H1 (cell line): ENCODE measurements at regions not wholly inside any gene's neighbourhood (a gene's known extent, or its start where the extent isn't known, plus 50 kb on each side); places are given as distances from the start of the nearest gene placed in this dataset.

Experiments used
- CTCF ChIA-PET: fragments of 300-600 bp; sonication (Branson Sonifier 250); formaldehyde crosslinking; loops from one replicate; lab custom pipeline; 2021; ENCODE audit not compliant: partially characterized antibody; lab: Charles Lee
- POLR2A ChIA-PET: fragments of 300-600 bp; sonication (Branson Sonifier 250); formaldehyde crosslinking; loops from one replicate; lab custom pipeline; 2021; ENCODE audit warnings: inconsistent platforms; ENCODE audit not compliant: partially characterized antibody; lab: Charles Lee
- DNase-seq, 2 experiments: peaks; one replicate each; pipeline versions ENCODE4 v3.0.0 to v3.0.0-alpha.2; 2010 to 2022; ENCODE audit warnings: low spot score in 2 of 2, low read depth in 1 of 2, mixed read lengths in 1 of 2
- FAIRE-seq: peaks from 2 replicates; lab custom pipeline; 2011; peaks lifted over from hg19 to GRCh38; lab: Jason Lieb, UNC
- H2AFZ ChIP-seq: 2 replicates; pipeline ENCODE4 v1.8.1; 2012; ENCODE audit warnings: low read length, inconsistent platforms
- H2AK5ac ChIP-seq: 2 replicates; pipeline ENCODE4 v1.6.1; 2013; ENCODE audit warnings: low read depth, low read length
- H2BK120ac ChIP-seq: replicated peaks from 2 replicates; pipeline ENCODE3; 2013; ENCODE audit warnings: low read depth, low read length, inconsistent platforms
- H2BK12ac ChIP-seq: 2 replicates; pipeline ENCODE4 v1.6.1; 2013; ENCODE audit warnings: low read depth, low read length
- H2BK15ac ChIP-seq: 2 replicates; pipeline ENCODE4 v1.6.1; 2013; ENCODE audit warnings: low read length
- H2BK20ac ChIP-seq: 2 replicates; pipeline ENCODE4 v1.6.1; 2013; ENCODE audit warnings: low read length
- H2BK5ac ChIP-seq: 2 replicates; pipeline ENCODE4 v1.6.1; 2013; ENCODE audit warnings: low read depth, low read length
- H3K14ac ChIP-seq: 2 replicates; pipeline ENCODE4 v1.6.1; 2013; ENCODE audit warnings: inconsistent platforms; ENCODE audit not compliant: insufficient read length
- H3K18ac ChIP-seq: 2 replicates; pipeline ENCODE4 v1.6.1; 2013; ENCODE audit warnings: low read length; ENCODE audit errors: extremely low read depth
- H3K23ac ChIP-seq: 2 replicates; pipeline ENCODE4 v1.6.1; 2013; ENCODE audit warnings: inconsistent platforms; ENCODE audit not compliant: insufficient read length
- H3K23me2 ChIP-seq: 2 replicates; pipeline ENCODE4 v1.6.1; 2013; ENCODE audit warnings: low read depth, low read length
- H3K27ac ChIP-seq: 2 replicates; pipeline ENCODE4 v1.6.1; 2011; ENCODE audit warnings: low read depth, low read length, inconsistent platforms
- H3K27me3 ChIP-seq, 4 experiments: replicated peaks in 1 of 4; 1 replicate in 1 of 4; 2 replicates in 3 of 4; pipeline versions ENCODE4 v1.6.1 to v1.8.1; 2011 to 2013; ENCODE audit warnings: low read length in 3 of 4, mild to moderate bottlenecking in 3 of 4, inconsistent platforms in 2 of 4, mixed read lengths in 2 of 4, moderate library complexity in 1 of 4; ENCODE audit not compliant: control insufficient read depth in 3 of 4, insufficient read depth in 3 of 4; ENCODE audit errors: extremely low read depth in 1 of 4
- H3K36me3 ChIP-seq, 4 experiments: 2 replicates each; pipeline versions ENCODE4 v1.6.1 to v1.8.1; 2011 to 2013; ENCODE audit warnings: mild to moderate bottlenecking in 4 of 4, low read length in 3 of 4, moderate library complexity in 2 of 4, control low read depth in 1 of 4, inconsistent platforms in 1 of 4; ENCODE audit not compliant: insufficient read depth in 4 of 4, control insufficient read depth in 2 of 4
- H3K4ac ChIP-seq: replicated peaks from 2 replicates; pipeline ENCODE3; 2013; ENCODE audit warnings: low read length, low read depth, mixed read lengths, inconsistent platforms; ENCODE audit not compliant: insufficient read length
- H3K4me1 ChIP-seq, 4 experiments: replicated peaks in 1 of 4; 1 replicate in 1 of 4; 2 replicates in 3 of 4; pipeline versions ENCODE4 v1.6.1 to v1.8.1; 2011 to 2013; ENCODE audit warnings: low read length in 3 of 4, inconsistent platforms in 2 of 4, mixed read lengths in 1 of 4; ENCODE audit not compliant: insufficient read depth in 4 of 4, control insufficient read depth in 3 of 4
- H3K4me2 ChIP-seq, 2 experiments: 2 replicates each; pipeline versions ENCODE4 v1.6.1 to v1.8.1; 2011 to 2013; ENCODE audit warnings: low read depth in 2 of 2, low read length in 2 of 2, control low read depth in 1 of 2, inconsistent platforms in 1 of 2, mild to moderate bottlenecking in 1 of 2; ENCODE audit not compliant: insufficient read depth in 1 of 2
- H3K4me3 ChIP-seq, 4 experiments: fragments of 200-600, 300-600 bp in 1 of 4; sonication (generic), shearing (Covaris generic), sonication (Bioruptor Twin) in 1 of 4; 2 replicates each; pipeline versions ENCODE4 v1.5.1 to v1.8.1; 2011 to 2016; ENCODE audit warnings: low read length in 4 of 4, low read depth in 3 of 4, control low read depth in 2 of 4, inconsistent platforms in 2 of 4, mild to moderate bottlenecking in 2 of 4, mixed read lengths in 1 of 4, moderate library complexity in 1 of 4; ENCODE audit not compliant: insufficient read depth in 2 of 4; ENCODE audit errors: extremely low read depth in 1 of 4
- H3K56ac ChIP-seq: replicated peaks from 2 replicates; pipeline ENCODE3; 2013; ENCODE audit warnings: low read depth, mild to moderate bottlenecking, mixed read lengths, low read length, inconsistent platforms; ENCODE audit not compliant: insufficient read length
- H3K79me1 ChIP-seq: 2 replicates; pipeline ENCODE4 v1.6.1; 2013; ENCODE audit warnings: low read depth, low read length, control low read depth
- H3K79me2 ChIP-seq, 2 experiments: 2 replicates each; pipeline versions ENCODE4 v1.6.1 to v1.8.1; 2012 to 2013; ENCODE audit warnings: low read length in 2 of 2, mild to moderate bottlenecking in 2 of 2, inconsistent platforms in 1 of 2; ENCODE audit not compliant: insufficient read depth in 2 of 2, control insufficient read depth in 1 of 2
- H3K9ac ChIP-seq, 4 experiments: replicated peaks in 1 of 4; 1 replicate in 1 of 4; 2 replicates in 3 of 4; pipeline versions ENCODE4 v1.6.1 to v1.8.1; 2011 to 2013; ENCODE audit warnings: low read depth in 3 of 4, low read length in 3 of 4, control low read depth in 2 of 4, mild to moderate bottlenecking in 2 of 4, moderate library complexity in 2 of 4, inconsistent platforms in 1 of 4; ENCODE audit errors: extremely low read depth in 1 of 4
- H3K9me3 ChIP-seq, 2 experiments: 2 replicates each; pipeline versions ENCODE4 v1.6.1 to v1.8.1; 2012 to 2013; ENCODE audit warnings: mild to moderate bottlenecking in 2 of 2, moderate library complexity in 2 of 2, control low read depth in 1 of 2, inconsistent platforms in 1 of 2, low read depth in 1 of 2, low read length in 1 of 2, mixed read lengths in 1 of 2; ENCODE audit not compliant: insufficient read depth in 2 of 2
- H4K20me1 ChIP-seq, 2 experiments: replicated peaks in 1 of 2; 2 replicates each; pipeline versions ENCODE3 to v1.8.1; 2011 to 2013; ENCODE audit warnings: inconsistent platforms in 2 of 2, low read length in 2 of 2, mild to moderate bottlenecking in 1 of 2; ENCODE audit not compliant: insufficient read depth in 2 of 2, control insufficient read depth in 1 of 2
- H4K5ac ChIP-seq: 2 replicates; pipeline ENCODE4 v1.6.1; 2013; ENCODE audit warnings: low read length, low read depth, mixed read lengths, inconsistent platforms; ENCODE audit not compliant: insufficient read length
- H4K8ac ChIP-seq: 2 replicates; pipeline ENCODE4 v1.8.0; 2013; ENCODE audit warnings: mild to moderate bottlenecking, moderate library complexity, low read length, inconsistent platforms; ENCODE audit not compliant: insufficient read depth; ENCODE audit errors: extremely low read depth
- H4K91ac ChIP-seq: replicated peaks from 2 replicates; pipeline ENCODE3; 2013; ENCODE audit warnings: low read length, mixed read lengths, inconsistent platforms; ENCODE audit not compliant: insufficient read length
- BACH1 ChIP-seq: IDR thresholded peaks from 2 replicates; pipeline ENCODE4 v1.6.1; 2012; ENCODE audit warnings: low read length, improper control_type of control experiment
- CBX8 ChIP-seq: fragments of 300-800, 300-1000 bp; sonication (generic); IDR thresholded peaks from 2 replicates; pipeline ENCODE4 v1.7.1; 2016; ENCODE audit warnings: low read depth, low read length, borderline replicate concordance
- CTBP2 ChIP-seq: IDR thresholded peaks from 2 replicates; pipeline ENCODE4 v1.7.0; 2011; ENCODE audit warnings: borderline replicate concordance, mild to moderate bottlenecking, moderate library complexity, mixed read lengths, low read length; ENCODE audit not compliant: insufficient read depth, insufficient read length
- EGR1 ChIP-seq: IDR thresholded peaks from 2 replicates; pipeline ENCODE4 v1.6.1; 2011; ENCODE audit warnings: low read depth, low read length, borderline replicate concordance
- EP300 ChIP-seq, 2 experiments: IDR thresholded peaks; 1 replicate in 1 of 2; 2 replicates in 1 of 2; pipeline ENCODE4 v1.6.1; 2011 to 2012; ENCODE audit warnings: low read depth in 2 of 2, low read length in 2 of 2, mild to moderate bottlenecking in 2 of 2, borderline replicate concordance in 1 of 2, inconsistent platforms in 1 of 2, moderate library complexity in 1 of 2
- EZH2 ChIP-seq: fragments of 200-600 bp; sonication (generic); IDR thresholded peaks from 2 replicates; pipeline ENCODE4 v1.7.1; 2012; ENCODE audit warnings: low read depth, mild to moderate bottlenecking, moderate library complexity, low read length, inconsistent platforms; ENCODE audit not compliant: severe bottlenecking
- PHF8 ChIP-seq: fragments of 200-600 bp; sonication (generic); conservative IDR thresholded peaks from 2 replicates; pipeline ENCODE4 v1.7.1; 2012; ENCODE audit warnings: low read depth, mild to moderate bottlenecking, inconsistent platforms, low read length, moderate library complexity
- TEAD4 ChIP-seq: IDR thresholded peaks from 2 replicates; pipeline ENCODE4 v1.6.1; 2012; ENCODE audit warnings: low read depth, low read length, inconsistent platforms, mixed read lengths
- WGBS, 2 experiments: shearing (Covaris generic) in 1 of 2; methylation state at CpG; one replicate each; pipeline versions ENCODE4 v1.1.6 to v1.1.7; 2013 to 2015; ENCODE audit warnings: low lambda C conversion rate in 2 of 2, mixed read lengths in 2 of 2, inconsistent platforms in 1 of 2, low coverage in 1 of 2, missing lambda C conversion rate in 1 of 2; ENCODE audit not compliant: insufficient replicate concordance in 2 of 2, insufficient coverage in 1 of 2, insufficient read length in 1 of 2; ENCODE audit errors: extremely low coverage in 1 of 2, missing lambda C conversion rate in 1 of 2; 5-methylcytosine and 5-hydroxymethylcytosine counted together
- TF ChIP-seq, protein P1 (sequence below): IDR thresholded peaks from 2 replicates; pipeline ENCODE4 v1.6.1; 2011; ENCODE audit warnings: low read length, improper control_type of control experiment

DNA sequence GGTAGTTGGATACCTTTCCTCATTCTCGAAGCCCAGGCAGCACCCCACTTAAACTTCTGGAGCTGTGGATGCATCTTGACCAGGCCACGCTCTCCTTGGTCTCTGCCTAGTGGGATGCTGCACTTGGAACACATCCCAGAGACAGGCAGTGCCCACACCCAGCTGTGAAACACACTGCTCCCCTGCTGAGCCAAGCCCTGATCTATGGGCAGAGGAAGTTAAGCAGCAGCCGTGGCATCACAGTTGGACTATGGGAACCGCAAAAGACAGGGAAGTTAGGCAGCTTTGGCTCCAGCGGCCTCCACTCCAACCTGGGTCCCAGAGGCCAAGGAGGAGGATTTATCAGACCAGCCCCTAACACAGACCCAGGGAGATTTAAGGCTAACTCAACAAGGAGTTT, 284.8 kb upstream of the CCL2 start:
- Histone ChIP-seq H3K27me3 (no peaks in the 10 kb centered on the region), H2AFZ (no peak overlapping the region), H3K4me3 (no peak overlapping the region), H3K56ac (no peak overlapping the region), H3K4me2 (no peak overlapping the region), H3K23me2 (no peaks in the 10 kb centered on the region; the same call in 1 of the 2 replicates), H2BK5ac (no peak overlapping the region), H2BK120ac (no peak overlapping the region), H3K79me1 (no peaks in the 10 kb centered on the region), H4K20me1 (no peaks in the 10 kb centered on the region), H2BK12ac (no peak overlapping the region), H3K36me3 (no peaks in the 10 kb centered on the region), H3K18ac (no peak overlapping the region), H2AK5ac (no peak overlapping the region), H3K27ac (no peak overlapping the region), H4K8ac (no peak overlapping the region; the same call in 1 of the 2 replicates), H3K9ac (no peak overlapping the region), H3K23ac (no peak overlapping the region), H3K4ac (no peak overlapping the region), H3K9me3 (no peaks in the 10 kb centered on the region)
- FAIRE-seq, result no peak
- POLR2A ChIA-PET, result interaction anchor here (0.6 kb wide), 1 partner anchor 864 kb away, joined by 3 read pairs; no protein-coding TSS in a partner anchor
- DNase-seq, result no peak
- no peak for TF ChIP-seq CTBP2
- TF ChIP-seq, protein P1, sequence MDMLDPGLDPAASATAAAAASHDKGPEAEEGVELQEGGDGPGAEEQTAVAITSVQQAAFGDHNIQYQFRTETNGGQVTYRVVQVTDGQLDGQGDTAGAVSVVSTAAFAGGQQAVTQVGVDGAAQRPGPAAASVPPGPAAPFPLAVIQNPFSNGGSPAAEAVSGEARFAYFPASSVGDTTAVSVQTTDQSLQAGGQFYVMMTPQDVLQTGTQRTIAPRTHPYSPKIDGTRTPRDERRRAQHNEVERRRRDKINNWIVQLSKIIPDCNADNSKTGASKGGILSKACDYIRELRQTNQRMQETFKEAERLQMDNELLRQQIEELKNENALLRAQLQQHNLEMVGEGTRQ, result no peak
- no peak for TF ChIP-seq BACH1
- TF ChIP-seq TEAD4, result no peak
- no peak for TF ChIP-seq PHF8
- no peak for TF ChIP-seq CBX8
- no peak for TF ChIP-seq EGR1
- TF ChIP-seq EP300 (IDR thresholded peaks at IDR 0.05; ENCODE audit: borderline replicate concordance in 1 of 2, low read depth in 2 of 2, low read length in 2 of 2), result no peak
- no peak for TF ChIP-seq EZH2
- TF ChIP-seq, all 59 proteins: peak for 0
- H3K79me2 ChIP-seq, result no peaks in the 10 kb centered on the region
- H3K14ac ChIP-seq, result no peak overlapping the region
- H2BK20ac ChIP-seq, result no peak overlapping the region
- H3K4me1 ChIP-seq, result peaks cover 0 to 5% (median 3%) of the 10 kb centered on the region in 4 experiments; a peak in 5 of 7 replicates
- no peak overlapping the region for H4K91ac ChIP-seq
- no peak overlapping the region for H4K5ac ChIP-seq
- H2BK15ac ChIP-seq, result no peak overlapping the region
- CTCF ChIA-PET, result interaction anchor here (0.6 to 0.7 kb wide), 2 partner anchors 52 to 177 kb away, joined by 3 to 6 read pairs; no protein-coding TSS in a partner anchor
- WGBS, 2 experiments, result 89% methylated on average over 5 of the region's 5 CpGs; no CpG with 5 or more reads in 1 of the 2 experiments
